Lower lobe of right lung (tissue), 2 donors: ENCODE measurements at regions not wholly inside any gene's neighbourhood (a gene's known extent, or its start where the extent isn't known, plus 50 kb on each side); places are given as distances from the start of the nearest gene placed in this dataset.
"Not testable (repeated sequence)": the region's sequence is repeated elsewhere in the genome, so short reads cannot be mapped to it uniquely, and the experiment has no call there.

ENCODE experiments used
- ATAC-seq, 2 donors: fragments of 200-7000 bp; cut with Tn5 transposase; one replicate each; pipeline ENCODE4 v1.9.1; 2020 to 2022; ENCODE audit warnings: mild to moderate bottlenecking in 2 of 2, moderate library complexity in 2 of 2
- DNase-seq: peaks from one replicate; pipeline ENCODE4 v3.0.0-alpha.2; 2020
- H3K27ac ChIP-seq: fragments of 200-600 bp; one replicate; pipeline ENCODE4 v1.8.0; 2022
- H3K27me3 ChIP-seq: fragments of 200-600 bp; one replicate; pipeline ENCODE4 v1.8.0; 2022; ENCODE audit warnings: low read depth
- H3K36me3 ChIP-seq: fragments of 200-600 bp; one replicate; pipeline ENCODE4 v1.8.0; 2022; ENCODE audit warnings: mild to moderate bottlenecking
- H3K4me1 ChIP-seq: fragments of 200-600 bp; one replicate; pipeline ENCODE4 v1.8.0; 2022
- H3K4me3 ChIP-seq: fragments of 200-600 bp; one replicate; pipeline ENCODE4 v1.8.0; 2022; ENCODE audit warnings: mild to moderate bottlenecking
- H3K9me3 ChIP-seq: fragments of 200-600 bp; one replicate; pipeline ENCODE4 v1.8.0; 2022
- CTCF ChIP-seq: fragments of 200-600 bp; IDR thresholded peaks from one replicate; pipeline ENCODE4 v1.8.0; 2022; ENCODE audit warnings: antibody characterized with exemption, mild to moderate bottlenecking
- intact Hi-C: fragments of 100-400 bp; cut with DNase I; formaldehyde crosslinking; loops from one replicate; pipeline ENCODE4 v1.11.0; 2022
- donor health status: DM: no; HTN: yes; CAD: no; lungs with severe emphysema.

- Histone ChIP-seq H3K36me3 (no peaks in the 10 kb centered on the region), H3K4me1 (no peaks in the 10 kb centered on the region), H3K4me3 (no peak overlapping the region), H3K27me3 (no peaks in the 10 kb centered on the region), H3K9me3 (no peaks in the 10 kb centered on the region), H3K27ac (no peak overlapping the region)
- TF ChIP-seq CTCF = no peak
- DNase-seq (no peak), ATAC-seq (no peak)
- intact Hi-C loops = no loop called here
Observed at GRCh38 chr7:66423729-66424128, 205.0 kb upstream of the KCTD7 start.

GRCh38 chr7:66426332-66426731 is 202.3 kb upstream of the KCTD7 start:
- no peak for TF ChIP-seq CTCF
- H3K36me3 ChIP-seq = no peaks in the 10 kb centered on the region
- ATAC-seq = no peak

GRCh38 chr7:66426996-66427395 is 201.7 kb upstream of the KCTD7 start:
- H3K9me3 ChIP-seq = no peaks in the 10 kb centered on the region
- ATAC-seq (no peak), DNase-seq (no peak)
- no peaks in the 10 kb centered on the region for H3K4me1 ChIP-seq
- intact Hi-C loops = no loop called here
- no peak for TF ChIP-seq CTCF
- H3K36me3 ChIP-seq = no peaks in the 10 kb centered on the region
- no peak overlapping the region for H3K27ac ChIP-seq
- no peak overlapping the region for H3K4me3 ChIP-seq
- no peaks in the 10 kb centered on the region for H3K27me3 ChIP-seq

More at GRCh38 chr7:66426332-66426731, 202.3 kb upstream of the KCTD7 start:
- no peak for DNase-seq
- no peak overlapping the region for H3K4me3 ChIP-seq
- no peaks in the 10 kb centered on the region for H3K4me1 ChIP-seq
- no peaks in the 10 kb centered on the region for H3K9me3 ChIP-seq
- H3K27ac ChIP-seq = no peak overlapping the region
- intact Hi-C loops = no loop called here
- no peaks in the 10 kb centered on the region for H3K27me3 ChIP-seq

GRCh38 chr7:66427956-66428355 is 200.7 kb upstream of the KCTD7 start:
- intact Hi-C loops = no loop called here
- Histone ChIP-seq H3K36me3 (no peaks in the 10 kb centered on the region), H3K27ac (no peak overlapping the region), H3K4me1 (no peaks in the 10 kb centered on the region), H3K27me3 (no peaks in the 10 kb centered on the region), H3K4me3 (no peak overlapping the region), H3K9me3 (no peaks in the 10 kb centered on the region)
- DNase-seq = no peak
- ATAC-seq = no peak
- no peak for TF ChIP-seq CTCF

- H3K9me3 ChIP-seq = no peaks in the 10 kb centered on the region
- H3K4me1 ChIP-seq = no peaks in the 10 kb centered on the region
- intact Hi-C loops = no loop called here
- ATAC-seq = no peak
- no peak overlapping the region for H3K4me3 ChIP-seq
- TF ChIP-seq CTCF = no peak
- no peak overlapping the region for H3K27ac ChIP-seq
- no peak for DNase-seq
- no peaks in the 10 kb centered on the region for H3K36me3 ChIP-seq
- no peaks in the 10 kb centered on the region for H3K27me3 ChIP-seq
Observed at GRCh38 chr7:66429498-66430163, 199.1 kb upstream of the KCTD7 start.

- intact Hi-C loops = no loop called here
- H3K27ac ChIP-seq = no peak overlapping the region
- no peak for DNase-seq
- no peaks in the 10 kb centered on the region for H3K4me1 ChIP-seq
- H3K36me3 ChIP-seq = no peaks in the 10 kb centered on the region
- H3K4me3 ChIP-seq = no peak overlapping the region
- H3K27me3 ChIP-seq = no peaks in the 10 kb centered on the region
- no peak for TF ChIP-seq CTCF
- H3K9me3 ChIP-seq = no peaks in the 10 kb centered on the region
- no peak for ATAC-seq
Observed at GRCh38 chr7:66430164-66430545, 198.5 kb upstream of the KCTD7 start.

GRCh38 chr7:66438703-66439405 is 189.8 kb upstream of the KCTD7 start:
- peak in 1 of 2 donors; percentile 49 for ATAC-seq
- H3K4me1 ChIP-seq, H3K27me3 ChIP-seq, intact Hi-C loops, H3K27ac ChIP-seq, DNase-seq, H3K9me3 ChIP-seq, H3K36me3 ChIP-seq, H3K4me3 ChIP-seq: not testable (repeated sequence)
